Endothelial cell (in vitro differentiated cells): ENCODE measurements at regions not wholly inside any gene's neighbourhood (a gene's known extent, or its start where the extent isn't known, plus 50 kb on each side); places are given as distances from the start of the nearest gene placed in this dataset.

Experiments
- DNase-seq: peaks from one replicate; pipeline ENCODE4 v3.0.0; 2021; ENCODE audit warnings: low spot score
- H3K27ac Mint-ChIP-seq: one replicate; pipeline ENCODE4 v1.8.0; 2021; ENCODE audit warnings: mixed read lengths, inconsistent platforms; ENCODE audit not compliant: unreplicated experiment
- H3K27me3 Mint-ChIP-seq: one replicate; pipeline ENCODE4 v1.8.0; 2021; ENCODE audit warnings: mild to moderate bottlenecking, moderate library complexity, mixed read lengths, inconsistent platforms; ENCODE audit not compliant: unreplicated experiment
- H3K36me3 Mint-ChIP-seq: one replicate; pipeline ENCODE4 v1.8.0; 2021; ENCODE audit warnings: mild to moderate bottlenecking, low read depth, mixed read lengths, inconsistent platforms; ENCODE audit not compliant: unreplicated experiment
- H3K4me1 Mint-ChIP-seq: one replicate; pipeline ENCODE4 v1.8.0; 2021; ENCODE audit warnings: mild to moderate bottlenecking, mixed read lengths, inconsistent platforms; ENCODE audit not compliant: unreplicated experiment
- H3K4me3 Mint-ChIP-seq: one replicate; pipeline ENCODE4 v1.8.0; 2021; ENCODE audit warnings: mild to moderate bottlenecking, mixed read lengths, inconsistent platforms; ENCODE audit not compliant: unreplicated experiment
- H3K9me3 Mint-ChIP-seq: one replicate; pipeline ENCODE4 v1.8.0; 2021; ENCODE audit warnings: mixed read lengths, inconsistent platforms; ENCODE audit not compliant: unreplicated experiment
- TF ChIP-seq, protein P1 (sequence below): fragments of 200-600 bp; sonication (generic); IDR thresholded peaks from one replicate; pipeline ENCODE4 v1.5.0; 2021; ENCODE audit warnings: antibody characterized with exemption; ENCODE audit not compliant: unreplicated experiment

- TF ChIP-seq, protein P1, sequence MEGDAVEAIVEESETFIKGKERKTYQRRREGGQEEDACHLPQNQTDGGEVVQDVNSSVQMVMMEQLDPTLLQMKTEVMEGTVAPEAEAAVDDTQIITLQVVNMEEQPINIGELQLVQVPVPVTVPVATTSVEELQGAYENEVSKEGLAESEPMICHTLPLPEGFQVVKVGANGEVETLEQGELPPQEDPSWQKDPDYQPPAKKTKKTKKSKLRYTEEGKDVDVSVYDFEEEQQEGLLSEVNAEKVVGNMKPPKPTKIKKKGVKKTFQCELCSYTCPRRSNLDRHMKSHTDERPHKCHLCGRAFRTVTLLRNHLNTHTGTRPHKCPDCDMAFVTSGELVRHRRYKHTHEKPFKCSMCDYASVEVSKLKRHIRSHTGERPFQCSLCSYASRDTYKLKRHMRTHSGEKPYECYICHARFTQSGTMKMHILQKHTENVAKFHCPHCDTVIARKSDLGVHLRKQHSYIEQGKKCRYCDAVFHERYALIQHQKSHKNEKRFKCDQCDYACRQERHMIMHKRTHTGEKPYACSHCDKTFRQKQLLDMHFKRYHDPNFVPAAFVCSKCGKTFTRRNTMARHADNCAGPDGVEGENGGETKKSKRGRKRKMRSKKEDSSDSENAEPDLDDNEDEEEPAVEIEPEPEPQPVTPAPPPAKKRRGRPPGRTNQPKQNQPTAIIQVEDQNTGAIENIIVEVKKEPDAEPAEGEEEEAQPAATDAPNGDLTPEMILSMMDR = no peak
- no peaks in the 10 kb centered on the region for H3K9me3 Mint-ChIP-seq
- no peaks in the 10 kb centered on the region for H3K27me3 Mint-ChIP-seq
- H3K36me3 Mint-ChIP-seq = no peaks in the 10 kb centered on the region
- DNase-seq = no peak
- H3K4me3 Mint-ChIP-seq = no peak overlapping the region
- peaks cover 5% of the 10 kb centered on the region for H3K4me1 Mint-ChIP-seq
- no peak overlapping the region for H3K27ac Mint-ChIP-seq
These were observed 464.6 kb upstream of the PKN2 start for GRCh38 chr1:88219521-88219920.

- DNase-seq = no peak
- Mint-ChIP-seq H3K27ac (no peak overlapping the region), H3K4me1 (peaks cover 4% of the 10 kb centered on the region), H3K4me3 (no peak overlapping the region), H3K27me3 (no peaks in the 10 kb centered on the region), H3K36me3 (no peaks in the 10 kb centered on the region), H3K9me3 (no peaks in the 10 kb centered on the region)
- TF ChIP-seq, protein P1 = no peak
These were observed 462.7 kb upstream of the PKN2 start for GRCh38 chr1:88221411-88221810.

GRCh38 chr1:88224906-88225305, 459.2 kb upstream of the PKN2 start:
- H3K36me3 Mint-ChIP-seq = no peaks in the 10 kb centered on the region
- no peak overlapping the region for H3K27ac Mint-ChIP-seq
- H3K4me1 Mint-ChIP-seq = peaks cover 3% of the 10 kb centered on the region
- no peaks in the 10 kb centered on the region for H3K9me3 Mint-ChIP-seq
- TF ChIP-seq, protein P1 = no peak
- no peak for DNase-seq
- H3K27me3 Mint-ChIP-seq = no peaks in the 10 kb centered on the region
- H3K4me3 Mint-ChIP-seq = no peak overlapping the region

DNA sequence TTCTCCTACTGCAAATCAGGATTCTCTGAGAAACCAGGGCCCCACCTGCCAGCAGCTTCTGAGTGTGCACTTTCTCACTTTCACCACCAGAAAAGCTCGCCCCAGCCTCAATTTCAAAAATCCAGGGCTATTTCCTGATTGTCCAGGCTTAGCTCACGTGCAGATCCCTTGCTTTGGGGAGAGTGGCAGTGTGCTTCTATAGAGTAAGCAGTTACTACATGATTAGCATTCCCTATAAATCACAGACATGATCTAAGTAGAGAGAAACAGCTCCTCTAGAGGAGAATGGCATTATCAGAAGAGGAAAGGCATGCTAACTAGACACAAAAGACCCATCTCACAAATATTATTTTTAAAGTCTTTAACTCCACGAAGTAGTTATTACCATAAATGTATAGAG, 456.0 kb upstream of the PKN2 start:
- Mint-ChIP-seq H3K27ac (no peak overlapping the region), H3K36me3 (no peaks in the 10 kb centered on the region), H3K4me1 (peaks cover 3% of the 10 kb centered on the region), H3K27me3 (no peaks in the 10 kb centered on the region), H3K9me3 (no peaks in the 10 kb centered on the region), H3K4me3 (no peak overlapping the region)
- DNase-seq = no peak
- TF ChIP-seq, protein P1 = no peak

GRCh38 chr1:88230126-88230525, 453.9 kb upstream of the PKN2 start:
- Mint-ChIP-seq H3K36me3 (no peaks in the 10 kb centered on the region), H3K4me3 (no peak overlapping the region), H3K27ac (no peak overlapping the region), H3K9me3 (no peaks in the 10 kb centered on the region), H3K4me1 (peaks cover 3% of the 10 kb centered on the region), H3K27me3 (no peaks in the 10 kb centered on the region)
- DNase-seq = no peak
- TF ChIP-seq, protein P1 = no peak
